ENCODE measurements at regions not wholly inside any gene's neighbourhood (a gene's known extent, or its start where the extent isn't known, plus 50 kb on each side); places are given as distances from the start of the nearest gene placed in this dataset.

DNA sequence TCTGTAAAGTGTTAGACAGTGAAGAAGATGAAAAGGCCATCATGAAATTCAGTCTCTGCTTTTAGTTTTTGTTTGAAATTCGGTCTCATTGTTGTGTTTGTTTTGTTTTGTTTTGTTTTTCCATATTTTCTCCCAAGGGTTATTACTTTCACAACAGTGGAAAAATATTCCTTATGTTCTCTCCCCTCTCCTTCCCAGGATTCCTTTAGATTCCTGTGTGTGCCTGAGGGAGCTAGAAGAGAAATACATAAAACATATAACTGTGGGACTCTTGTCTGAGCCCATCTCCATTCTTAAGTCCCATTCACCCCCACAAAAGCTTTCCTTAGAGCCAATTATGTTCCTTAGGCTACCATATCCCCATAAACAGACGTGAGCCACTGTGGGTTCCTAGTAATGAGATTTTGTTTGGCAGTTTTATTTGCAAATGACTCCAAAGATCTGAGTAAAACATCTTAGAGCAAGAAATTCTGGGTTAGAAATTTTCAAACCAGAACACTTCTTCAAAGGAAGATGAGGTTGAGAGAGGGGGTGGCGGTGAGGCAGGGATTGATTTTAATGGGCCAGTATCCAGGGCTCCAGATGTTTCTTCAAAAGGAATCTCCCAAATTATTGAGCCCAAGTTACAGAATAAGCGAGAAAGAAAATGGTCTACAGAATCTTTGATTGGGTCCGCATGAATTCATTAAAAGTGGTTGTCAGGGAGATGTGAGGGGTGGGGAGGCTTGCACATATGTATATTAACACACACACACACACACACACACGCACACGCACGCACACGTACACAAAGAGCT, 157.8 kb upstream of the TNP1 start (continued):
- TF ChIP-seq, protein P1, sequence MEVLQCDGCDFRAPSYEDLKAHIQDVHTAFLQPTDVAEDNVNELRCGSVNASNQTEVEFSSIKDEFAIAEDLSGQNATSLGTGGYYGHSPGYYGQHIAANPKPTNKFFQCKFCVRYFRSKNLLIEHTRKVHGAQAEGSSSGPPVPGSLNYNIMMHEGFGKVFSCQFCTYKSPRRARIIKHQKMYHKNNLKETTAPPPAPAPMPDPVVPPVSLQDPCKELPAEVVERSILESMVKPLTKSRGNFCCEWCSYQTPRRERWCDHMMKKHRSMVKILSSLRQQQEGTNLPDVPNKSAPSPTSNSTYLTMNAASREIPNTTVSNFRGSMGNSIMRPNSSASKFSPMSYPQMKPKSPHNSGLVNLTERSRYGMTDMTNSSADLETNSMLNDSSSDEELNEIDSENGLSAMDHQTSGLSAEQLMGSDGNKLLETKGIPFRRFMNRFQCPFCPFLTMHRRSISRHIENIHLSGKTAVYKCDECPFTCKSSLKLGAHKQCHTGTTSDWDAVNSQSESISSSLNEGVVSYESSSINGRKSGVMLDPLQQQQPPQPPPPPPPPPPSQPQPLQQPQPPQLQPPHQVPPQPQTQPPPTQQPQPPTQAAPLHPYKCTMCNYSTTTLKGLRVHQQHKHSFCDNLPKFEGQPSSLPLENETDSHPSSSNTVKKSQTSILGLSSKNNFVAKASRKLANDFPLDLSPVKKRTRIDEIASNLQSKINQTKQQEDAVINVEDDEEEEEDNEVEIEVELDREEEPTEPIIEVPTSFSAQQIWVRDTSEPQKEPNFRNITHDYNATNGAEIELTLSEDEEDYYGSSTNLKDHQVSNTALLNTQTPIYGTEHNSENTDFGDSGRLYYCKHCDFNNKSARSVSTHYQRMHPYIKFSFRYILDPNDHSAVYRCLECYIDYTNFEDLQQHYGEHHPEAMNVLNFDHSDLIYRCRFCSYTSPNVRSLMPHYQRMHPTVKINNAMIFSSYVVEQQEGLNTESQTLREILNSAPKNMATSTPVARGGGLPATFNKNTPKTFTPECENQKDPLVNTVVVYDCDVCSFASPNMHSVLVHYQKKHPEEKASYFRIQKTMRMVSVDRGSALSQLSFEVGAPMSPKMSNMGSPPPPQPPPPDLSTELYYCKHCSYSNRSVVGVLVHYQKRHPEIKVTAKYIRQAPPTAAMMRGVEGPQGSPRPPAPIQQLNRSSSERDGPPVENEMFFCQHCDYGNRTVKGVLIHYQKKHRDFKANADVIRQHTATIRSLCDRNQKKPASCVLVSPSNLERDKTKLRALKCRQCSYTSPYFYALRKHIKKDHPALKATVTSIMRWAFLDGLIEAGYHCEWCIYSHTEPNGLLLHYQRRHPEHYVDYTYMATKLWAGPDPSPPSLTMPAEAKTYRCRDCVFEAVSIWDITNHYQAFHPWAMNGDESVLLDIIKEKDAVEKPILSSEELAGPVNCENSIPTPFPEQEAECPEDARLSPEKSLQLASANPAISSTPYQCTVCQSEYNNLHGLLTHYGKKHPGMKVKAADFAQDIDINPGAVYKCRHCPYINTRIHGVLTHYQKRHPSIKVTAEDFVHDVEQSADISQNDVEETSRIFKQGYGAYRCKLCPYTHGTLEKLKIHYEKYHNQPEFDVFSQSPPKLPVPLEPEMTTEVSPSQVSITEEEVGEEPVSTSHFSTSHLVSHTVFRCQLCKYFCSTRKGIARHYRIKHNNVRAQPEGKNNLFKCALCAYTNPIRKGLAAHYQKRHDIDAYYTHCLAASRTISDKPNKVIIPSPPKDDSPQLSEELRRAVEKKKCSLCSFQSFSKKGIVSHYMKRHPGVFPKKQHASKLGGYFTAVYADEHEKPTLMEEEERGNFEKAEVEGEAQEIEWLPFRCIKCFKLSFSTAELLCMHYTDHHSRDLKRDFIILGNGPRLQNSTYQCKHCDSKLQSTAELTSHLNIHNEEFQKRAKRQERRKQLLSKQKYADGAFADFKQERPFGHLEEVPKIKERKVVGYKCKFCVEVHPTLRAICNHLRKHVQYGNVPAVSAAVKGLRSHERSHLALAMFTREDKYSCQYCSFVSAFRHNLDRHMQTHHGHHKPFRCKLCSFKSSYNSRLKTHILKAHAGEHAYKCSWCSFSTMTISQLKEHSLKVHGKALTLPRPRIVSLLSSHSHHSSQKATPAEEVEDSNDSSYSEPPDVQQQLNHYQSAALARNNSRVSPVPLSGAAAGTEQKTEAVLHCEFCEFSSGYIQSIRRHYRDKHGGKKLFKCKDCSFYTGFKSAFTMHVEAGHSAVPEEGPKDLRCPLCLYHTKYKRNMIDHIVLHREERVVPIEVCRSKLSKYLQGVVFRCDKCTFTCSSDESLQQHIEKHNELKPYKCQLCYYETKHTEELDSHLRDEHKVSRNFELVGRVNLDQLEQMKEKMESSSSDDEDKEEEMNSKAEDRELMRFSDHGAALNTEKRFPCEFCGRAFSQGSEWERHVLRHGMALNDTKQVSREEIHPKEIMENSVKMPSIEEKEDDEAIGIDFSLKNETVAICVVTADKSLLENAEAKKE (CRISPR knock-in tag; IDR thresholded peaks at IDR 0.05), result no peak
- TF ChIP-seq NANOG (IDR thresholded peaks at IDR 0.05; ENCODE audit: borderline replicate concordance) (no peak), EZH2phosphoT487 (IDR thresholded peaks at IDR 0.05; ENCODE audit: unreplicated experiment) (no peak), CREB1 (CRISPR knock-in tag; IDR thresholded peaks at IDR 0.05; ENCODE audit: low read depth) (no peak)
- TF ChIP-seq, protein P2, sequence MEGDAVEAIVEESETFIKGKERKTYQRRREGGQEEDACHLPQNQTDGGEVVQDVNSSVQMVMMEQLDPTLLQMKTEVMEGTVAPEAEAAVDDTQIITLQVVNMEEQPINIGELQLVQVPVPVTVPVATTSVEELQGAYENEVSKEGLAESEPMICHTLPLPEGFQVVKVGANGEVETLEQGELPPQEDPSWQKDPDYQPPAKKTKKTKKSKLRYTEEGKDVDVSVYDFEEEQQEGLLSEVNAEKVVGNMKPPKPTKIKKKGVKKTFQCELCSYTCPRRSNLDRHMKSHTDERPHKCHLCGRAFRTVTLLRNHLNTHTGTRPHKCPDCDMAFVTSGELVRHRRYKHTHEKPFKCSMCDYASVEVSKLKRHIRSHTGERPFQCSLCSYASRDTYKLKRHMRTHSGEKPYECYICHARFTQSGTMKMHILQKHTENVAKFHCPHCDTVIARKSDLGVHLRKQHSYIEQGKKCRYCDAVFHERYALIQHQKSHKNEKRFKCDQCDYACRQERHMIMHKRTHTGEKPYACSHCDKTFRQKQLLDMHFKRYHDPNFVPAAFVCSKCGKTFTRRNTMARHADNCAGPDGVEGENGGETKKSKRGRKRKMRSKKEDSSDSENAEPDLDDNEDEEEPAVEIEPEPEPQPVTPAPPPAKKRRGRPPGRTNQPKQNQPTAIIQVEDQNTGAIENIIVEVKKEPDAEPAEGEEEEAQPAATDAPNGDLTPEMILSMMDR (conservative IDR thresholded peaks at IDR 0.05; ENCODE audit: low read depth in 2 of 2), result no peak

DNA sequence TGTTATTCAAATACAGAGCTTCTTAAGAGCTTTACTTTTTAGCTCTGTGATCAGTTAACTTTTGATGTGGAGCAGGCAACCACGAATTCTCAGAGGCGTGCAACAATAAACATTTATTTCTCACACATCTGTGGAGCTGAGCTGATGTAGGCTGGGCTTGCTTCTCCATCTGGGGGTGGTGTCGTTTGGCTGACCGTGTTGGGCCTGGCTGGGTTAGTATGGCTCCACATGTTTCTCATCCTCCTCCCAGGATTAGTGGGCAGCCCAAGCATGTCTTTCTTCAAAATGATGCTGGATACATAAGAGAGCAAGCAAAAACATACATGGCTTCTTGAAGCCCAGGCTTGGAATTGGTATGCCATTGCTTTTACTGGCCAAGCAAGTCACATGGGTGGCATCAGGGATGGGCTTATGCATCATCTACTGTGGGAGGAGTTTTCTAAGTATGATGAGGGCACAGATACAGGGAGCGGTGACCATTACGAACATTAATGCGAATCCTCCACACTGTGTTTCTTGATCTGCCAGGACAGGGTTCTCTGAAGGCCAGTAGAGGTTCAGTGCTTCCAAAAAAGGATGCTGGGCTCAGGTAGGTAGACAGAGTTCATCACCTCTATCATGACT, 157.0 kb upstream of the TNP1 start:
- H3K4me3 Mint-ChIP-seq, result no peak overlapping the region
- TF ChIP-seq STAT1 (IDR thresholded peaks at IDR 0.05; ENCODE audit: unreplicated experiment), result no peak
- no peak for TF ChIP-seq ZNF331 (CRISPR knock-in tag; IDR thresholded peaks at IDR 0.05; ENCODE audit: low read depth)
- no peak for TF ChIP-seq NANOG (IDR thresholded peaks at IDR 0.05; ENCODE audit: borderline replicate concordance)
- no peak for TF ChIP-seq CREB1 (CRISPR knock-in tag; IDR thresholded peaks at IDR 0.05; ENCODE audit: low read depth)
- TF ChIP-seq ZNF114 (CRISPR knock-in tag; IDR thresholded peaks at IDR 0.05), result no peak
- TF ChIP-seq, protein P3, sequence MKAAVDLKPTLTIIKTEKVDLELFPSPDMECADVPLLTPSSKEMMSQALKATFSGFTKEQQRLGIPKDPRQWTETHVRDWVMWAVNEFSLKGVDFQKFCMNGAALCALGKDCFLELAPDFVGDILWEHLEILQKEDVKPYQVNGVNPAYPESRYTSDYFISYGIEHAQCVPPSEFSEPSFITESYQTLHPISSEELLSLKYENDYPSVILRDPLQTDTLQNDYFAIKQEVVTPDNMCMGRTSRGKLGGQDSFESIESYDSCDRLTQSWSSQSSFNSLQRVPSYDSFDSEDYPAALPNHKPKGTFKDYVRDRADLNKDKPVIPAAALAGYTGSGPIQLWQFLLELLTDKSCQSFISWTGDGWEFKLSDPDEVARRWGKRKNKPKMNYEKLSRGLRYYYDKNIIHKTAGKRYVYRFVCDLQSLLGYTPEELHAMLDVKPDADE (IDR thresholded peaks at IDR 0.05), result no peak
- TF ChIP-seq, protein P4, sequence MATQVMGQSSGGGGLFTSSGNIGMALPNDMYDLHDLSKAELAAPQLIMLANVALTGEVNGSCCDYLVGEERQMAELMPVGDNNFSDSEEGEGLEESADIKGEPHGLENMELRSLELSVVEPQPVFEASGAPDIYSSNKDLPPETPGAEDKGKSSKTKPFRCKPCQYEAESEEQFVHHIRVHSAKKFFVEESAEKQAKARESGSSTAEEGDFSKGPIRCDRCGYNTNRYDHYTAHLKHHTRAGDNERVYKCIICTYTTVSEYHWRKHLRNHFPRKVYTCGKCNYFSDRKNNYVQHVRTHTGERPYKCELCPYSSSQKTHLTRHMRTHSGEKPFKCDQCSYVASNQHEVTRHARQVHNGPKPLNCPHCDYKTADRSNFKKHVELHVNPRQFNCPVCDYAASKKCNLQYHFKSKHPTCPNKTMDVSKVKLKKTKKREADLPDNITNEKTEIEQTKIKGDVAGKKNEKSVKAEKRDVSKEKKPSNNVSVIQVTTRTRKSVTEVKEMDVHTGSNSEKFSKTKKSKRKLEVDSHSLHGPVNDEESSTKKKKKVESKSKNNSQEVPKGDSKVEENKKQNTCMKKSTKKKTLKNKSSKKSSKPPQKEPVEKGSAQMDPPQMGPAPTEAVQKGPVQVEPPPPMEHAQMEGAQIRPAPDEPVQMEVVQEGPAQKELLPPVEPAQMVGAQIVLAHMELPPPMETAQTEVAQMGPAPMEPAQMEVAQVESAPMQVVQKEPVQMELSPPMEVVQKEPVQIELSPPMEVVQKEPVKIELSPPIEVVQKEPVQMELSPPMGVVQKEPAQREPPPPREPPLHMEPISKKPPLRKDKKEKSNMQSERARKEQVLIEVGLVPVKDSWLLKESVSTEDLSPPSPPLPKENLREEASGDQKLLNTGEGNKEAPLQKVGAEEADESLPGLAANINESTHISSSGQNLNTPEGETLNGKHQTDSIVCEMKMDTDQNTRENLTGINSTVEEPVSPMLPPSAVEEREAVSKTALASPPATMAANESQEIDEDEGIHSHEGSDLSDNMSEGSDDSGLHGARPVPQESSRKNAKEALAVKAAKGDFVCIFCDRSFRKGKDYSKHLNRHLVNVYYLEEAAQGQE (IDR thresholded peaks at IDR 0.05; ENCODE audit: unreplicated experiment), result no peak
- no peak for TF ChIP-seq JUNB (IDR thresholded peaks at IDR 0.05; ENCODE audit: unreplicated experiment)
- H4K20me1 ChIP-seq (replicated peaks; ENCODE audit: insufficient read depth), result no peaks in the 10 kb centered on the region
- peaks cover 6% of the 10 kb centered on the region for H3K4me1 Mint-ChIP-seq
- H3K27me3 Mint-ChIP-seq (ENCODE audit: insufficient read depth, low read depth, poor library complexity), result peaks cover 1% of the 10 kb centered on the region
- no peak overlapping the region for H3K4me2 ChIP-seq
- no peaks in the 10 kb centered on the region for H3F3A ChIP-seq (replicated peaks; ENCODE audit: low read depth)
- no peak overlapping the region for H3K27ac ChIP-seq (ENCODE audit: low read depth)
- H3K79me2 ChIP-seq (replicated peaks; ENCODE audit: insufficient read depth), result no peaks in the 10 kb centered on the region
- no peak overlapping the region for H3K27ac Mint-ChIP-seq
- H2AFZ ChIP-seq, result peak overlapping the region; percentile 12; the same call in 1 of the 2 replicates
- ATAC-seq, result no peak
- no peak overlapping the region for H3K4me3 ChIP-seq
- H3K9me3 Mint-ChIP-seq, result peaks cover 4% of the 10 kb centered on the region; the same call in 2 of the 3 replicates
- H3K27me3 ChIP-seq (ENCODE audit: insufficient read depth), result no peaks in the 10 kb centered on the region
- no peaks in the 10 kb centered on the region for H3K36me3 ChIP-seq (ENCODE audit: insufficient read depth)
- no peaks in the 10 kb centered on the region; the same call in 1 of the 2 replicates for H3K9me2 ChIP-seq (ENCODE audit: insufficient read depth)
- no peak for DNase-seq (ENCODE audit: low spot score)
- H3K36me3 Mint-ChIP-seq (ENCODE audit: low read depth), result no peaks in the 10 kb centered on the region
- H3K4me1 ChIP-seq (ENCODE audit: insufficient read depth), result peaks cover 16% of the 10 kb centered on the region; the same call in 1 of the 2 replicates
